Left lung (tissue), 4 donors: ENCODE measurements at regions not wholly inside any gene's neighbourhood (a gene's known extent, or its start where the extent isn't known, plus 50 kb on each side); places are given as distances from the start of the nearest gene placed in this dataset.

Experiments used
- ATAC-seq: fragments of 200-7000 bp; cut with Tn5 transposase; one replicate; pipeline ENCODE4 v1.9.1; 2020; ENCODE audit warnings: moderate library complexity
- DNase-seq, 4 donors: peaks; one replicate each; pipeline ENCODE4 v3.0.0-alpha.2; 2013 to 2020
- H3K27ac ChIP-seq, 2 donors: fragments of 200-600 bp; sonication (generic) in 1 of 2; one replicate each; pipeline versions ENCODE4 v1.5.0 to v1.8.0; 2020 to 2021
- H3K27me3 ChIP-seq, 2 donors: fragments of 200-600 bp; sonication (generic) in 1 of 2; one replicate each; pipeline versions ENCODE4 v1.5.0 to v1.8.0; 2020 to 2021
- H3K36me3 ChIP-seq, 2 donors: fragments of 200-600 bp; sonication (generic) in 1 of 2; one replicate each; pipeline versions ENCODE4 v1.5.0 to v1.8.0; 2020 to 2021
- H3K4me1 ChIP-seq, 2 donors: fragments of 200-600 bp; one replicate each; pipeline ENCODE4 v1.8.0; 2021
- H3K4me3 ChIP-seq, 2 donors: fragments of 200-600 bp; sonication (generic) in 1 of 2; one replicate each; pipeline versions ENCODE4 v1.5.0 to v1.8.0; 2020 to 2021; ENCODE audit warnings: mild to moderate bottlenecking in 1 of 2
- H3K9me3 ChIP-seq, 2 donors: fragments of 200-600 bp; sonication (generic) in 1 of 2; one replicate each; pipeline versions ENCODE4 v1.5.0 to v1.8.0; 2020 to 2021
- intact Hi-C, 2 donors: fragments of 100-400 bp; cut with DNase I; formaldehyde crosslinking; loops; one replicate each; pipeline versions ENCODE4 v1.11.2 to v1.14.2; 2022
- TF ChIP-seq, protein P1 (sequence below), 2 donors: fragments of 200-600 bp; sonication (generic) in 1 of 2; IDR thresholded peaks; one replicate each; pipeline versions ENCODE4 v1.5.0 to v1.8.0; 2021; ENCODE audit warnings: antibody characterized with exemption in 2 of 2
- donor health status: DM: no; HTN: yes; CAD: no.
- donor health status: DM: no; HTN: no; CAD: no.

DNA sequence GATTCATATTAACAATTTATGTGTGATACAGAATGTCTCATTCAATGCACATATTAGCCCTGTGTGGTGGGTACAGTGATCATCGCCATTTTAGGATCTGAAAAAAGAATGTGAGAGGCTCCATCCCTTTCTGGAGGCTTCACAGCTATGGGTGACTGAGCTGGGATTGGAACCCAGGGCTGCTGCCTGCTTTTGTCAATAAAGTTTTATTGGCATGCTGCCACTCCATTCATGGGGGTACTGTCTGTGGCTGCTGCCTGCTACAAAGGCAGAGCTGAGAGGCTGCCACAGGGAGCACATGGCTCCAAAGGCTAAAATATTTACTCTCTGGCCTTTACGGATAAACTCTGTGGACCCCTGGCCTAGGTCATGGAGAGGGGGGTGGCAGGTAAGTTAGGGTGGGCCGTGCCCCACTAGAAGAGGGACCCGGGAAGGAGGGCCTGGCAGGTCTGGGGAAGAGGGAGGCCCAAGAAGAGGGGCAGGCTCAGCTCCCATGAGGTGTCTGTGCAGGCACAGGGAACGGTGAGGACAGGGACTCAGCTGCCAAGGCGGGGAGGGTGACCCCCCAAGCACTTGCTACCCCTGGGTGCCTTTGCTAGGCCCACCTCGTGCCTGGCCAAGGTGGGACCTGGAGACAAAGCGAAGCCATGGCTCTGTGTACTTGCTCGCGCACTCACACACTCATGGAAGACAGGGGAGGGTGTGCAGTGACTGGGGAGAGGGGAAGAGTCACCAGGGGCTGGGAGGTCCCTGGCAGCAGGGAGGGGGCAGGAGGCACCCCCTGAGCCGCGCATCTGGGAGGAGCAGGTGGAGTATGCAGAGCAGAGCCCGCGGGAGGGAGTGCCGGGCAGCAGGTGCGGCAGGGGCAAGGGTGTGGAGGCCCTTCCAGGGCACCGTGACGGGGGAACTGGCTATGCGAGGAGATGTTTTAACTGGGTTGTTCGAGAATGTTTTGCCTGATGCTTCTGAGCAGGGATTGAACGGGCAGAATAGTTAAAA lies 335.3 kb downstream of the CTTN start:
- TF ChIP-seq, protein P1, sequence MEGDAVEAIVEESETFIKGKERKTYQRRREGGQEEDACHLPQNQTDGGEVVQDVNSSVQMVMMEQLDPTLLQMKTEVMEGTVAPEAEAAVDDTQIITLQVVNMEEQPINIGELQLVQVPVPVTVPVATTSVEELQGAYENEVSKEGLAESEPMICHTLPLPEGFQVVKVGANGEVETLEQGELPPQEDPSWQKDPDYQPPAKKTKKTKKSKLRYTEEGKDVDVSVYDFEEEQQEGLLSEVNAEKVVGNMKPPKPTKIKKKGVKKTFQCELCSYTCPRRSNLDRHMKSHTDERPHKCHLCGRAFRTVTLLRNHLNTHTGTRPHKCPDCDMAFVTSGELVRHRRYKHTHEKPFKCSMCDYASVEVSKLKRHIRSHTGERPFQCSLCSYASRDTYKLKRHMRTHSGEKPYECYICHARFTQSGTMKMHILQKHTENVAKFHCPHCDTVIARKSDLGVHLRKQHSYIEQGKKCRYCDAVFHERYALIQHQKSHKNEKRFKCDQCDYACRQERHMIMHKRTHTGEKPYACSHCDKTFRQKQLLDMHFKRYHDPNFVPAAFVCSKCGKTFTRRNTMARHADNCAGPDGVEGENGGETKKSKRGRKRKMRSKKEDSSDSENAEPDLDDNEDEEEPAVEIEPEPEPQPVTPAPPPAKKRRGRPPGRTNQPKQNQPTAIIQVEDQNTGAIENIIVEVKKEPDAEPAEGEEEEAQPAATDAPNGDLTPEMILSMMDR (IDR thresholded peaks at IDR 0.05), result no peak

DNA sequence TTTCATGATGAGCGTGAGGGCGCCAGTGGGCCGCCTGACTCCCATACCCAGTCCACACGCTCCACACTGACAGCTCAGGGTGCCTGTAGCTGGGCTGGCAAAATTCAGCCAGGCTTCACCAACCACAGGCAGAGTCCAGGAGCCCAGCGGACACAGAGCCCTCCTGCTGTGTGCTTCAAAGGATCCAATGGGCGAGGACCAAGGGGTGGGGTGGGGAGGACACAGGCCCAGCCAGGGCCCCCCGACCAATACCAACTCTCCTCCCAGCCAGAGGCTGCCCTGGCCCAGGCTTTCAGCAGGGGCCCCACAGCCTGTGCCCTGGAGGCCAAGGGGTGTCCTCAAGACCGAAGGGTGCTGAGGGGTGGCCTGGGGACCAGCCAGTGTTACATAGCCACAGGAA lies 336.1 kb downstream of the CTTN start:
- TF ChIP-seq, protein P1 (IDR thresholded peaks at IDR 0.05), result no peak
- Histone ChIP-seq H3K4me3 (no peak overlapping the region), H3K4me1 (no peaks in the 10 kb centered on the region), H3K36me3 (no peaks in the 10 kb centered on the region), H3K9me3 (no peaks in the 10 kb centered on the region), H3K27ac (no peak overlapping the region), H3K27me3 (no peaks in the 10 kb centered on the region)
- DNase-seq (no peak), ATAC-seq (no peak)
- intact Hi-C loops, result no loop called here

More for the DNA sequence above, 335.3 kb downstream of the CTTN start:
- Histone ChIP-seq H3K27ac (no peak overlapping the region), H3K27me3 (no peaks in the 10 kb centered on the region), H3K9me3 (no peaks in the 10 kb centered on the region), H3K36me3 (no peaks in the 10 kb centered on the region), H3K4me3 (no peak overlapping the region), H3K4me1 (no peaks in the 10 kb centered on the region)
- ATAC-seq, result no peak
- no peak for DNase-seq
- intact Hi-C loops, result no loop called here

DNA sequence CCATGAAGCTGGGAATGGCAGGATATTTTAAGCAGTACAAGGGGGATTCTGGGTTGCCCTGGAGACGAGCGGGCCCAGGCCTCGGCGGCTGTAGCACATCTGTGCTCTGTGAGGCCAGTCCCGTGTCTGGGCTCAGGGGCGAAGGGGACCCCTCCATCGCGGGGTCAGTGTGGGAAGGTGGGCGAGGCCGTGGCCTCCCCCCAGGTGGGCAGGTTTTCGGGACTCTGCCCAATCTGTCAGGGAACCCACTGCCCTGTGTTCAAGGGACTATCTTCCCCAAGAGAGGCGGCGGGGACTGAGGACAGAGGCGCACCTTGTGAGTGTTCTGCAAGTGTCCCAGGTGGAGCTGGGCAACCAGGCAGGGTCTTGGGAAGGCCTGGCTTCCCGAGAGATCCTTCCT lies 336.6 kb downstream of the CTTN start:
- H3K9me3 ChIP-seq, result no peaks in the 10 kb centered on the region
- H3K36me3 ChIP-seq, result no peaks in the 10 kb centered on the region
- no peak for ATAC-seq
- TF ChIP-seq, protein P1 (IDR thresholded peaks at IDR 0.05), result no peak
- no peak overlapping the region for H3K27ac ChIP-seq
- H3K4me3 ChIP-seq, result no peak overlapping the region
- no peak for DNase-seq
- H3K27me3 ChIP-seq, result no peaks in the 10 kb centered on the region
- intact Hi-C loops, result no loop called here
- no peaks in the 10 kb centered on the region for H3K4me1 ChIP-seq

DNA sequence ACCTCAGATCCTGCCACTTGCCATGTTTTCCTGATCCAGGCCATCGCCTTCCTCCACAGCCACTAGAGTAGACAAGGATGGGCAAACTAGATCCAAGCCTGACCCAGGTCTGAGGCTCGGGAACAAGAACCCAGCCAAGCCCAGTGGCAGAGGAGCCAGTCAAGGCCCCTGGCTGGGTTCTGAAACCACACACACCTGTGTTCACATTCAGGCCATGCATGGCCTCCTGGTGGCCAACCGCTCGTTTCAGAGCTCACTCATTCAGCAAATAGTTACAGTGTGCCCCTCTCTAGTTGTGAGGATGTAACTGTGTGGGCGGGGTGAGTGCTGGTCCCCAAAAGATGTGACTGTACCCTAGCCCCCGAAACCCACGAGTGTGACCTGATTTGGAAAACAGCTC lies 337.6 kb downstream of the CTTN start:
- H3K27ac ChIP-seq, result no peak overlapping the region
- H3K36me3 ChIP-seq, result no peaks in the 10 kb centered on the region
- intact Hi-C loops, result no loop called here
- no peaks in the 10 kb centered on the region for H3K9me3 ChIP-seq
- no peak overlapping the region for H3K4me3 ChIP-seq
- DNase-seq (no peak), ATAC-seq (no peak)
- H3K4me1 ChIP-seq, result no peaks in the 10 kb centered on the region
- H3K27me3 ChIP-seq, result no peaks in the 10 kb centered on the region
- TF ChIP-seq, protein P1 (IDR thresholded peaks at IDR 0.05), result no peak

DNA sequence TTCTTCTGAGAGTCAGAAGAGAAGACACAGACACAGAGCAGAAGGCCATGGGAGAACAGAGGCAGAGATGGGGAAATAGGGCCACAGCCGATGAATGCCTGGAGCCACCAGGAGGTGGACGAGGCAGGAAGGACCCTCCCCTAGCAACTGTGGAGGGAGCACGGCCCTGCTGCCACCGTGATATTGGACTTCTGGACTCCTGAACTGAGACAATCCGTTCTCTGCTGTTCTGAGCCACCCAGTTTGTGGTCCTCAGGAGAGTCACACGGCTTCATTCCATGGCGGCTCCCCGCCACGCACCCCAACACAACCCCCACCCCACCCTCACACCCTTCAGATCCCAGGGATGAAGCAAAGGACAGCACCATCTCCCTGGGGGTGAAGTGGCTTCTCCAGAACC lies 338.1 kb downstream of the CTTN start:
- Histone ChIP-seq H3K4me3 (no peak overlapping the region), H3K36me3 (no peaks in the 10 kb centered on the region), H3K9me3 (no peaks in the 10 kb centered on the region), H3K27me3 (peaks cover 0 to under 1% of the 10 kb centered on the region in 2 donors), H3K4me1 (no peaks in the 10 kb centered on the region), H3K27ac (no peak overlapping the region)
- TF ChIP-seq, protein P1 (IDR thresholded peaks at IDR 0.05), result no peak
- intact Hi-C loops, result no loop called here
- ATAC-seq (no peak), DNase-seq (no peak)
